ENCODE measurements at regions not wholly inside any gene's neighbourhood (a gene's known extent, or its start where the extent isn't known, plus 50 kb on each side); places are given as distances from the start of the nearest gene placed in this dataset.

- no peak for DNase-seq
- Histone ChIP-seq H3K4me1 (ENCODE audit: control insufficient read depth, insufficient read depth, low read length) (no peaks in the 10 kb centered on the region), H3K9me3 (replicated peaks; ENCODE audit: control insufficient read depth, low read depth, low read length) (no peaks in the 10 kb centered on the region), H3K36me3 (ENCODE audit: control insufficient read depth, insufficient read depth, low read length) (no peaks in the 10 kb centered on the region), H3K27me3 (ENCODE audit: control insufficient read depth, insufficient read depth, low read length) (no peaks in the 10 kb centered on the region), H3K4me3 (ENCODE audit: low read length) (no peak overlapping the region), H3K27ac (ENCODE audit: low read length) (no peak overlapping the region)
- 90% methylated on average over 2 of the region's 5 CpGs for WGBS (ENCODE audit: insufficient coverage)
Observed at GRCh38 chr1:187451238-187451637, 622.5 kb downstream of the PLA2G4A start.

GRCh38 chr1:187454010-187454409 is 625.3 kb downstream of the PLA2G4A start:
- Histone ChIP-seq H3K4me1 (ENCODE audit: control insufficient read depth, insufficient read depth, low read length) (no peaks in the 10 kb centered on the region), H3K4me3 (ENCODE audit: low read length) (no peak overlapping the region), H3K9me3 (replicated peaks; ENCODE audit: control insufficient read depth, low read depth, low read length) (no peaks in the 10 kb centered on the region), H3K36me3 (ENCODE audit: control insufficient read depth, insufficient read depth, low read length) (no peaks in the 10 kb centered on the region), H3K27me3 (ENCODE audit: control insufficient read depth, insufficient read depth, low read length) (no peaks in the 10 kb centered on the region), H3K27ac (ENCODE audit: low read length) (no peak overlapping the region)
- no peak for DNase-seq
- no CpG with 5 or more reads among the region's 3 CpGs for WGBS (ENCODE audit: insufficient coverage)

- no peaks in the 10 kb centered on the region for H3K4me1 ChIP-seq (ENCODE audit: control insufficient read depth, insufficient read depth, low read length)
- WGBS (ENCODE audit: insufficient coverage), result 59% methylated on average over 4 of the region's 5 CpGs
- no peak overlapping the region for H3K27ac ChIP-seq (ENCODE audit: low read length)
- H3K36me3 ChIP-seq (ENCODE audit: control insufficient read depth, insufficient read depth, low read length), result no peaks in the 10 kb centered on the region
- H3K9me3 ChIP-seq (replicated peaks; ENCODE audit: control insufficient read depth, low read depth, low read length), result no peaks in the 10 kb centered on the region
- H3K27me3 ChIP-seq (ENCODE audit: control insufficient read depth, insufficient read depth, low read length), result no peaks in the 10 kb centered on the region
- DNase-seq, result no peak
- H3K4me3 ChIP-seq (ENCODE audit: low read length), result no peak overlapping the region
Observed at GRCh38 chr1:187456446-187456845, 627.7 kb downstream of the PLA2G4A start.

GRCh38 chr1:187460093-187460492 is 631.3 kb downstream of the PLA2G4A start:
- H3K36me3 ChIP-seq (ENCODE audit: control insufficient read depth, insufficient read depth, low read length), result no peaks in the 10 kb centered on the region
- no peaks in the 10 kb centered on the region for H3K4me1 ChIP-seq (ENCODE audit: control insufficient read depth, insufficient read depth, low read length)
- no peak overlapping the region for H3K27ac ChIP-seq (ENCODE audit: low read length)
- H3K27me3 ChIP-seq (ENCODE audit: control insufficient read depth, insufficient read depth, low read length), result no peaks in the 10 kb centered on the region
- no peak overlapping the region for H3K4me3 ChIP-seq (ENCODE audit: low read length)
- no peak for DNase-seq
- no CpG with 5 or more reads among the region's 3 CpGs for WGBS (ENCODE audit: insufficient coverage)
- peaks cover 5% of the 10 kb centered on the region for H3K9me3 ChIP-seq (replicated peaks; ENCODE audit: control insufficient read depth, low read depth, low read length)

GRCh38 chr1:187464320-187464719 is 635.6 kb downstream of the PLA2G4A start:
- no peaks in the 10 kb centered on the region for H3K4me1 ChIP-seq (ENCODE audit: control insufficient read depth, insufficient read depth, low read length)
- H3K27ac ChIP-seq (ENCODE audit: low read length), result no peak overlapping the region
- H3K4me3 ChIP-seq (ENCODE audit: low read length), result no peak overlapping the region
- DNase-seq, result no peak
- H3K27me3 ChIP-seq (ENCODE audit: control insufficient read depth, insufficient read depth, low read length), result no peaks in the 10 kb centered on the region
- H3K36me3 ChIP-seq (ENCODE audit: control insufficient read depth, insufficient read depth, low read length), result no peaks in the 10 kb centered on the region
- H3K9me3 ChIP-seq (replicated peaks; ENCODE audit: control insufficient read depth, low read depth, low read length), result peaks cover 9% of the 10 kb centered on the region
- no CpG with 5 or more reads among the region's 1 CpG for WGBS (ENCODE audit: insufficient coverage)

- Histone ChIP-seq H3K27me3 (ENCODE audit: control insufficient read depth, insufficient read depth, low read length) (no peaks in the 10 kb centered on the region), H3K4me1 (ENCODE audit: control insufficient read depth, insufficient read depth, low read length) (no peaks in the 10 kb centered on the region)
Observed at GRCh38 chr1:187465441-187465840, 636.7 kb downstream of the PLA2G4A start.

GRCh38 chr1:187469836-187470235 is 641.1 kb downstream of the PLA2G4A start:
- H3K9me3 ChIP-seq (replicated peaks; ENCODE audit: control insufficient read depth, low read depth, low read length), result peaks cover 7% of the 10 kb centered on the region
- no peaks in the 10 kb centered on the region for H3K27me3 ChIP-seq (ENCODE audit: control insufficient read depth, insufficient read depth, low read length)
- no peak for DNase-seq
- WGBS (ENCODE audit: insufficient coverage), result no CpG with 5 or more reads among the region's 2 CpGs
- H3K4me3 ChIP-seq (ENCODE audit: low read length), result no peak overlapping the region
- H3K27ac ChIP-seq (ENCODE audit: low read length), result no peak overlapping the region
- no peaks in the 10 kb centered on the region for H3K36me3 ChIP-seq (ENCODE audit: control insufficient read depth, insufficient read depth, low read length)
- H3K4me1 ChIP-seq (ENCODE audit: control insufficient read depth, insufficient read depth, low read length), result no peaks in the 10 kb centered on the region

More at GRCh38 chr1:187465441-187465840, 636.7 kb downstream of the PLA2G4A start:
- no peaks in the 10 kb centered on the region for H3K36me3 ChIP-seq (ENCODE audit: control insufficient read depth, insufficient read depth, low read length)
- no peak overlapping the region for H3K4me3 ChIP-seq (ENCODE audit: low read length)
- no peak overlapping the region for H3K27ac ChIP-seq (ENCODE audit: low read length)
- H3K9me3 ChIP-seq (replicated peaks; ENCODE audit: control insufficient read depth, low read depth, low read length), result peaks cover 9% of the 10 kb centered on the region
- no peak for DNase-seq
- WGBS (ENCODE audit: insufficient coverage), result 0% methylated on average over 1 of the region's 2 CpGs

- no peak for DNase-seq
- no peaks in the 10 kb centered on the region for H3K4me1 ChIP-seq (ENCODE audit: control insufficient read depth, insufficient read depth, low read length)
- no CpG with 5 or more reads among the region's 2 CpGs for WGBS (ENCODE audit: insufficient coverage)
- no peak overlapping the region for H3K27ac ChIP-seq (ENCODE audit: low read length)
- H3K4me3 ChIP-seq (ENCODE audit: low read length), result no peak overlapping the region
- H3K9me3 ChIP-seq (replicated peaks; ENCODE audit: control insufficient read depth, low read depth, low read length), result no peaks in the 10 kb centered on the region
- no peaks in the 10 kb centered on the region for H3K36me3 ChIP-seq (ENCODE audit: control insufficient read depth, insufficient read depth, low read length)
- H3K27me3 ChIP-seq (ENCODE audit: control insufficient read depth, insufficient read depth, low read length), result no peaks in the 10 kb centered on the region
Observed at GRCh38 chr1:187471555-187471954, 642.8 kb downstream of the PLA2G4A start.

GRCh38 chr1:187474336-187474735 is 645.6 kb downstream of the PLA2G4A start:
- no peaks in the 10 kb centered on the region for H3K9me3 ChIP-seq (replicated peaks; ENCODE audit: control insufficient read depth, low read depth, low read length)
- H3K27me3 ChIP-seq (ENCODE audit: control insufficient read depth, insufficient read depth, low read length), result no peaks in the 10 kb centered on the region
- 28% methylated on average over 2 of the region's 2 CpGs for WGBS (ENCODE audit: insufficient coverage)
- no peak overlapping the region for H3K4me3 ChIP-seq (ENCODE audit: low read length)
- no peak overlapping the region for H3K27ac ChIP-seq (ENCODE audit: low read length)
- peak; percentile 22 for DNase-seq
- H3K36me3 ChIP-seq (ENCODE audit: control insufficient read depth, insufficient read depth, low read length), result no peaks in the 10 kb centered on the region
- H3K4me1 ChIP-seq (ENCODE audit: control insufficient read depth, insufficient read depth, low read length), result no peaks in the 10 kb centered on the region

- no peak for DNase-seq
- Histone ChIP-seq H3K9me3 (replicated peaks; ENCODE audit: control insufficient read depth, low read depth, low read length) (no peaks in the 10 kb centered on the region), H3K36me3 (ENCODE audit: control insufficient read depth, insufficient read depth, low read length) (no peaks in the 10 kb centered on the region), H3K27ac (ENCODE audit: low read length) (no peak overlapping the region), H3K4me3 (ENCODE audit: low read length) (no peak overlapping the region), H3K27me3 (ENCODE audit: control insufficient read depth, insufficient read depth, low read length) (no peaks in the 10 kb centered on the region), H3K4me1 (ENCODE audit: control insufficient read depth, insufficient read depth, low read length) (no peaks in the 10 kb centered on the region)
- WGBS (ENCODE audit: insufficient coverage), result no CpG with 5 or more reads among the region's 3 CpGs
Observed at GRCh38 chr1:187476671-187477070, 647.9 kb downstream of the PLA2G4A start.

- Histone ChIP-seq H3K9me3 (replicated peaks; ENCODE audit: control insufficient read depth, low read depth, low read length) (no peaks in the 10 kb centered on the region), H3K27me3 (ENCODE audit: control insufficient read depth, insufficient read depth, low read length) (no peaks in the 10 kb centered on the region), H3K36me3 (ENCODE audit: control insufficient read depth, insufficient read depth, low read length) (no peaks in the 10 kb centered on the region), H3K27ac (ENCODE audit: low read length) (no peak overlapping the region), H3K4me1 (ENCODE audit: control insufficient read depth, insufficient read depth, low read length) (no peaks in the 10 kb centered on the region), H3K4me3 (ENCODE audit: low read length) (no peak overlapping the region)
- DNase-seq, result no peak
- no CpG with 5 or more reads among the region's 2 CpGs for WGBS (ENCODE audit: insufficient coverage)
Observed at GRCh38 chr1:187477103-187477502, 648.4 kb downstream of the PLA2G4A start.

Measured in muscle of leg (tissue), 3 donors.